AG04450 (cell line): ENCODE measurements at regions not wholly inside any gene's neighbourhood (a gene's known extent, or its start where the extent isn't known, plus 50 kb on each side); places are given as distances from the start of the nearest gene placed in this dataset.

ENCODE experiments used
- CTCF ChIA-PET: fragments of 300-600, 350-600 bp; formaldehyde crosslinking; extraction: SDS; loops from one replicate; lab custom pipeline; 2022; ENCODE audit warnings: antibody characterized with exemption, inconsistent platforms; lab: Charles Lee
- POLR2A ChIA-PET: fragments of 350-600 bp; formaldehyde crosslinking; extraction: SDS; loops from one replicate; lab custom pipeline; 2021; ENCODE audit warnings: antibody characterized with exemption, inconsistent platforms; lab: Yijun Ruan, JAX
- DNase-seq: peaks from one replicate; pipeline ENCODE4 v3.0.0-alpha.2; 2011; ENCODE audit warnings: low read depth, low spot score
- H3K27ac ChIP-seq: one replicate; pipeline ENCODE4 v1.5.1; 2012; ENCODE audit warnings: low read depth, low read length, control low read depth
- H3K27me3 ChIP-seq: one replicate; pipeline ENCODE4 v1.6.0; 2012; ENCODE audit warnings: low read length; ENCODE audit not compliant: control insufficient read depth, insufficient read depth
- H3K4me3 ChIP-seq: 2 replicates; pipeline ENCODE4 v1.5.1; 2011; ENCODE audit warnings: mild to moderate bottlenecking, low read depth, low read length, control low read depth
- H3K9me3 ChIP-seq: 2 replicates; pipeline ENCODE4 v1.5.1; 2012; ENCODE audit warnings: low read length; ENCODE audit not compliant: control insufficient read depth, insufficient read depth
- TF ChIP-seq, protein P1 (sequence below): IDR thresholded peaks from 2 replicates; pipeline ENCODE4 v1.5.1; 2011; ENCODE audit warnings: low read depth, low read length, control low read depth, inconsistent platforms

DNA sequence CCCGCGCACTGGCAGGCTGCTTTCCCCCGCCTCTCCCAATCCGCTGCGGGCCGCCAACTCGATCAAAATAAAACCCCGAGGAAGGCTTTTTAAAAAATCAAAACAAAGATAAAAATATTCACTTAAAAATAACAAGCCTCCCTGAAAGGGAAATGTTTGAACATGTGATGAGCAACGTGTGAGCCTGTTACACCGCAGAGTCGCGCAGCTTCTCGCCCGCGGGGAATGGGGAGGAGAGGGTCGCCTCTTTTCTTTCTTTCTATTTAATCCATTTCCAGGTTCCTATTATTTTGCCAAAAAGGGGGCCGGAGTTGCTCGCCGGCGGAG is 326.0 kb upstream of the F9 start:
- Histone ChIP-seq H3K4me3 (peak overlapping the region; percentile 25), H3K9me3 (no peaks in the 10 kb centered on the region; the same call in 1 of the 2 replicates), H3K27ac (no peak overlapping the region), H3K27me3 (peaks cover 6% of the 10 kb centered on the region)
- TF ChIP-seq, protein P1, sequence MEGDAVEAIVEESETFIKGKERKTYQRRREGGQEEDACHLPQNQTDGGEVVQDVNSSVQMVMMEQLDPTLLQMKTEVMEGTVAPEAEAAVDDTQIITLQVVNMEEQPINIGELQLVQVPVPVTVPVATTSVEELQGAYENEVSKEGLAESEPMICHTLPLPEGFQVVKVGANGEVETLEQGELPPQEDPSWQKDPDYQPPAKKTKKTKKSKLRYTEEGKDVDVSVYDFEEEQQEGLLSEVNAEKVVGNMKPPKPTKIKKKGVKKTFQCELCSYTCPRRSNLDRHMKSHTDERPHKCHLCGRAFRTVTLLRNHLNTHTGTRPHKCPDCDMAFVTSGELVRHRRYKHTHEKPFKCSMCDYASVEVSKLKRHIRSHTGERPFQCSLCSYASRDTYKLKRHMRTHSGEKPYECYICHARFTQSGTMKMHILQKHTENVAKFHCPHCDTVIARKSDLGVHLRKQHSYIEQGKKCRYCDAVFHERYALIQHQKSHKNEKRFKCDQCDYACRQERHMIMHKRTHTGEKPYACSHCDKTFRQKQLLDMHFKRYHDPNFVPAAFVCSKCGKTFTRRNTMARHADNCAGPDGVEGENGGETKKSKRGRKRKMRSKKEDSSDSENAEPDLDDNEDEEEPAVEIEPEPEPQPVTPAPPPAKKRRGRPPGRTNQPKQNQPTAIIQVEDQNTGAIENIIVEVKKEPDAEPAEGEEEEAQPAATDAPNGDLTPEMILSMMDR: no peak
- no peak for DNase-seq
- ChIA-PET POLR2A (no interaction called here), CTCF (no interaction called here)

DNA sequence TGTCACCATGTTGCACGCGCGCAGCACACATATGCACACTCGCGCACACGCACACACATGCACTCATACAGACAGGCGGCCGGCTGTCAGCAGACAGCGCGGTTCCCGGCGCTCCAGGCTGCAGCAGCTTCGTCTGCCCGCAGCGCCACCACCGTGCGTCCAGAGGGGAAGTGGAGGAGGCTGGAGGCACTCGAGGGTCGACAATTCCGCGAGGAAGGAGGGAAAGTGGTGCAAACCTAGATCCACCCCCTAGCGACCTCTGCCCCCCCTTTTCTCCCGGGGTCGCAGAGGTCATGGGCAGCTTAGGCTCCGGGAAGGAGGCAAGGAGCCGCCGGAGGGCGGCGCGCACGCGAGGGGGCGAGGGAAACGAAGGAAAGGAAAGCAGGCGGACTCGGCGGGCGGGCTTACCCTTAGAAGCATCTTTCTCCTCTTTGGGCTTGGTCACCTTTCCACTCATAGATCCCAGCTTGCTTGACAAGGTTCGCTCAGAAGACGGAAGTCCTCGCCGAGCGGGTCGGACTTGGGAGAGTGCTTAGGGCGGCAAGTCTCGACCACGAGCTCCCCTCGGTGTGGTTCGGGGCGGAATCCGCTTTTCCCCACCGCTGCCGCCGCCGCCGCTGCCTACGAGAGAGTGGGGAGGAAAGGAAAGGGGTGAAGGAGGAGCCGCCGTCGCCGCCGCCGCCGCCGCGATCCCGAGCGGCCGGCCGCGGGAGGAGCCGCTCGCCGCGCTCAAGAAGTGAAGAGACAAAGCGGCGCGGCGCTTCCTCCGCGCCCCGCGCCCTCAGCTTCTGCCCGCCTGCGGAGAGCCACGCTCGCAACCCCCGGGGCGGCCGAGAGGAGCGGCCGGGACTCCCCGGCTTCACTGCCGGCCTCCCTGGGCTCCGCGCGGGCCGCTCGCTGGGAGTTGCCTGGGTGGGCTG is 326.6 kb upstream of the F9 start:
- TF ChIP-seq, protein P1: no peak
- Histone ChIP-seq H3K27ac (no peak overlapping the region), H3K9me3 (no peaks in the 10 kb centered on the region; the same call in 1 of the 2 replicates), H3K27me3 (peaks cover 6% of the 10 kb centered on the region), H3K4me3 (peak overlapping the region; percentile 38)
- ChIA-PET CTCF (no interaction called here), POLR2A (no interaction called here)
- no peak for DNase-seq

DNA sequence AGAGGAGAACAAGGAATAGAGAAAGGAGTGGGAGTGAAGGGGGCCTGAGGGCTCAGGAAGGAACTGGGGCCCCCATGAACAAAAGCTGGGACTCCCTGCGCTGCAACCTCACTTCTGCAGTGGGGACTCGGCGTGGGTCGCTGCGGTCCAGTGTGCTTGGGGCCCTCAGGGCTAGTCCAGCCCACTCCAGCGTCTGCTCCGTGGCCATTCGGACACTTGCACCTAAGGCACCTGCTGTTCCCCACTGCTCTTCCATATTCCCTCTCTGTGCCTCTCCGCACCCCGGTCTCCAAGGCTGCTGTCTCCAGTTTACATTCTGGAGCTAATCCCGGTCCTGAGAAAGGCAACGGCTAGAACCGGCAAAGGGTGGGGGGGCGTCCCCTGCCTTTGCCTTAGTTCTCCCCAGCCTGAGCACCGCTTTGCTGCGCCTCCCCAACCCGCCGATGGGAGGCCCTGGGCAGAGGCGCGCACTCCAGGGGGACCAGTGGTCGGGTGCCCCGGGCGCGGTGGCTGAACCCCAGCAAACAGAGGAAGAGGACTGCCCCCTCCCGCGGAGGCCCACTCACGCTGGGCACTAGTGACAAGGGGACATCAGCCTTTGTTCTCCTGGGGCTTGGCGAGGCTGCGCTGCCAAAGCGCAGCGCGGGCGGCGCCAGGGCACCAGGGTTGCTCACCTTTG is 327.7 kb upstream of the F9 start:
- CTCF ChIA-PET: no interaction called here

DNA sequence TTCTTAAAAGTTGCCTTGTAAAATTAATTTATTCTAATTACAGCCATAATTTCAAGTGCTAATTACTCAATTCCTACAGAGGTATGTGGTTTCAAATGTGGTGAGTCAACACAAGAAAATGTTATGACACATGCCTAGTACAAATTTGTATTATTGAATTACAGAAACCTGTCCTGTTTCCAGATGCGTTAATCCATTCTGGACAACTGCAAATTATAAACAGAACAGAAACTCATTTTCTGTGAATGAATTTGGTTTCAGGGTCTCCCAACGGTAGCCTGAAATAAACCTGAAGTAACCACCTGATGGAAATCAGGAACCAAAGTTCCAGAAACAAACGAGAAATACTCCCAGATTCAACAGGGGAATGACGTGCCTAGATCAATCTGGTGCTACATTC is 328.6 kb upstream of the F9 start:
- CTCF ChIA-PET: no interaction called here
- TF ChIP-seq, protein P1: no peak
- no peak for DNase-seq
- Histone ChIP-seq H3K4me3 (no peak overlapping the region), H3K27ac (no peak overlapping the region), H3K9me3 (no peaks in the 10 kb centered on the region; the same call in 1 of the 2 replicates), H3K27me3 (peaks cover 6% of the 10 kb centered on the region)
- POLR2A ChIA-PET: no interaction called here

More for the DNA sequence above, 327.7 kb upstream of the F9 start:
- Histone ChIP-seq H3K27me3 (peaks cover 6% of the 10 kb centered on the region), H3K9me3 (no peaks in the 10 kb centered on the region; the same call in 1 of the 2 replicates), H3K4me3 (no peak overlapping the region), H3K27ac (no peak overlapping the region)
- TF ChIP-seq, protein P1: no peak
- POLR2A ChIA-PET: no interaction called here
- no peak for DNase-seq

DNA sequence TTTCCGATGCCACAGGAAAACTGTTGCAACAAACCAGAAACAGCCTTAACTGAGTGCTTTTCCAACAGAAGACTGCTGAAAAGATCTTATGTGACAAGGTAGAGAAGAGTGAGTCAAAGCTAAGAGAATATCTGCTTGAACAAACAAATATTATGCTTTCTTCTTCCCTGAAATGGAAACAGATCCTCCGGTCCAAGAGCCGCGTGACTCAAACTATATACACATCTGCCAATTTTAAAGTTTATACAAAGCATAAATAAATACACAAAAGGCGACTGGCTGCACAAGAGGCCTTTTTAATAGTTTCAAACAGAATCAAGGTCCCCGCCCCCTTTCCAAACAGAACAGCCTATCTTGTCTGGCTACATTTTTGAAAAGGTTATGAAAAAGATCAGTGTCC is 329.7 kb upstream of the F9 start:
- TF ChIP-seq, protein P1: no peak
- no peaks in the 10 kb centered on the region; the same call in 1 of the 2 replicates for H3K9me3 ChIP-seq
- POLR2A ChIA-PET: no interaction called here
- H3K4me3 ChIP-seq: no peak overlapping the region
- H3K27me3 ChIP-seq: peaks cover 3% of the 10 kb centered on the region
- no peak for DNase-seq
- CTCF ChIA-PET: no interaction called here
- H3K27ac ChIP-seq: no peak overlapping the region
